ENCODE measurements at regions not wholly inside any gene's neighbourhood (a gene's known extent, or its start where the extent isn't known, plus 50 kb on each side); places are given as distances from the start of the nearest gene placed in this dataset.

GRCh38 chr7:131010717-131011431 lies 276.9 kb upstream of the KLF14 start:
- no peaks in the 10 kb centered on the region for H3K9me1 ChIP-seq (replicated peaks; ENCODE audit: control insufficient read depth, extremely low read depth, insufficient read depth, low read length)
- peaks cover 10% of the 10 kb centered on the region for H3K4me1 ChIP-seq (ENCODE audit: control insufficient read depth, extremely low read depth, insufficient read depth, low read length)
- no peaks in the 10 kb centered on the region for H4K20me1 ChIP-seq (replicated peaks; ENCODE audit: control insufficient read depth, extremely low read depth, insufficient read depth, low read length)
- H3K27me3 ChIP-seq (ENCODE audit: control insufficient read depth in 2 of 2, insufficient read depth in 2 of 2, low read length in 2 of 2) = no peaks in the 10 kb centered on the region
- intact Hi-C loops (cut with micrococcal nuclease) (no loop called here), dilution Hi-C loops (cut with MboI; ENCODE audit: extremely low pct_ligation_motif_present, low sequenced_read_pairs) (no loop called here)
- no peak overlapping the region for H3K9ac ChIP-seq (replicated peaks; ENCODE audit: extremely low read depth, insufficient read depth, low read length)
- no peak overlapping the region for H3K4me3 ChIP-seq (replicated peaks in 1 of 3; ENCODE audit: insufficient read depth in 1 of 3, low read depth in 1 of 3, low read length in 3 of 3)
- TF ChIP-seq MAX (IDR thresholded peaks at IDR 0.05; ENCODE audit: insufficient read depth, insufficient read length) = no peak
- TF ChIP-seq MYC (IDR thresholded peaks at IDR 0.05; ENCODE audit: low read depth, low read length) = no peak
- no peak for TF ChIP-seq POLR2AphosphoS5 (IDR thresholded peaks at IDR 0.05; ENCODE audit: insufficient read depth, low read depth, low read length)
- no peak for TF ChIP-seq POLR2A (IDR thresholded peaks at IDR 0.05; ENCODE audit: low read depth, low read length)
- no peak for TF ChIP-seq CTCF (IDR thresholded peaks at IDR 0.05; ENCODE audit: extremely low read depth in 1 of 2, insufficient read depth in 1 of 2, low read depth in 1 of 2, low read length in 2 of 2)
- TF ChIP-seq FOS (IDR thresholded peaks at IDR 0.05; ENCODE audit: borderline replicate concordance, insufficient read depth, low read length) = no peak
- TF ChIP-seq JUN (IDR thresholded peaks at IDR 0.05; ENCODE audit: borderline replicate concordance, insufficient read depth, insufficient read length, low read depth) = no peak
- no peak for TF ChIP-seq EZH2 (IDR thresholded peaks at IDR 0.05; ENCODE audit: borderline replicate concordance, low read depth, low read length, severe bottlenecking)
- no peaks in the 10 kb centered on the region for H3K36me3 ChIP-seq (ENCODE audit: control insufficient read depth in 2 of 2, extremely low read depth in 1 of 2, insufficient read depth in 2 of 2, low read length in 2 of 2)
- ChIA-PET POLR2A (no interaction called here), CTCF (interaction anchor here (1.1 to 4.2 kb wide), 2 partner anchors 114 to 115 kb away, joined by 5 to 72 read pairs; no protein-coding TSS in a partner anchor)
- FAIRE-seq = no peak
- H3K79me2 ChIP-seq (ENCODE audit: control insufficient read depth, insufficient read depth, low read length) = peaks cover 3% of the 10 kb centered on the region
- no peak for DNase-seq (ENCODE audit: low read depth, low spot score)
- no TSS peak for BruUV-seq (replicated peaks)
- H3K27ac ChIP-seq (ENCODE audit: insufficient read depth, low read depth, low read length) = no peak overlapping the region
- no peak overlapping the region for H3K4me2 ChIP-seq (ENCODE audit: insufficient read depth, low read length)
- H3K9me3 ChIP-seq (replicated peaks; ENCODE audit: control insufficient read depth, insufficient read depth, low read length) = no peaks in the 10 kb centered on the region
- H2AFZ ChIP-seq (ENCODE audit: low read depth, low read length) = no peak overlapping the region
